ENCODE measurements at regions not wholly inside any gene's neighbourhood (a gene's known extent, or its start where the extent isn't known, plus 50 kb on each side); places are given as distances from the start of the nearest gene placed in this dataset.

- Histone ChIP-seq H2AFZ (ENCODE audit: low read depth, low read length) (no peak overlapping the region), H3K4me2 (ENCODE audit: insufficient read depth, low read length) (no peak overlapping the region), H3K79me2 (ENCODE audit: control insufficient read depth, insufficient read depth, low read length) (no peaks in the 10 kb centered on the region), H3K9me3 (replicated peaks; ENCODE audit: control insufficient read depth, insufficient read depth, low read length) (no peaks in the 10 kb centered on the region), H3K36me3 (ENCODE audit: control insufficient read depth in 2 of 2, extremely low read depth in 1 of 2, insufficient read depth in 2 of 2, low read length in 2 of 2) (no peaks in the 10 kb centered on the region), H3K9ac (replicated peaks; ENCODE audit: extremely low read depth, insufficient read depth, low read length) (no peak overlapping the region), H3K4me3 (replicated peaks in 1 of 3; ENCODE audit: insufficient read depth in 1 of 3, low read depth in 1 of 3, low read length in 3 of 3) (no peak overlapping the region), H3K27me3 (ENCODE audit: control insufficient read depth in 2 of 2, insufficient read depth in 2 of 2, low read length in 2 of 2) (no peaks in the 10 kb centered on the region), H3K27ac (ENCODE audit: insufficient read depth, low read depth, low read length) (no peak overlapping the region), H3K4me1 (ENCODE audit: control insufficient read depth, extremely low read depth, insufficient read depth, low read length) (no peaks in the 10 kb centered on the region), H4K20me1 (replicated peaks; ENCODE audit: control insufficient read depth, extremely low read depth, insufficient read depth, low read length) (no peaks in the 10 kb centered on the region), H3K9me1 (replicated peaks; ENCODE audit: control insufficient read depth, extremely low read depth, insufficient read depth, low read length) (no peaks in the 10 kb centered on the region)
- dilution Hi-C loops (cut with MboI; ENCODE audit: extremely low pct_ligation_motif_present, low sequenced_read_pairs) = no loop called here
- FAIRE-seq (no peak), DNase-seq (ENCODE audit: low read depth, low spot score) (no peak)
- intact Hi-C loops (cut with micrococcal nuclease) = loop anchor here (5.0 to 10.0 kb wide), 2 partner anchors 188 to 591 kb away; no protein-coding TSS in a partner anchor
- BruUV-seq (replicated peaks) = no TSS peak
- no peak for TF ChIP-seq POLR2A (IDR thresholded peaks at IDR 0.05; ENCODE audit: low read depth, low read length)
- TF ChIP-seq MYC (IDR thresholded peaks at IDR 0.05; ENCODE audit: low read depth, low read length) = no peak
- TF ChIP-seq MAX (IDR thresholded peaks at IDR 0.05; ENCODE audit: insufficient read depth, insufficient read length) = no peak
- TF ChIP-seq EZH2 (IDR thresholded peaks at IDR 0.05; ENCODE audit: borderline replicate concordance, low read depth, low read length, severe bottlenecking) = no peak
- TF ChIP-seq POLR2AphosphoS5 (IDR thresholded peaks at IDR 0.05; ENCODE audit: insufficient read depth, low read depth, low read length) = no peak
- no peak for TF ChIP-seq JUN (IDR thresholded peaks at IDR 0.05; ENCODE audit: borderline replicate concordance, insufficient read depth, insufficient read length, low read depth)
- TF ChIP-seq CTCF (IDR thresholded peaks at IDR 0.05; ENCODE audit: extremely low read depth in 1 of 2, insufficient read depth in 1 of 2, low read depth in 1 of 2, low read length in 2 of 2) = no peak
- TF ChIP-seq FOS (IDR thresholded peaks at IDR 0.05; ENCODE audit: borderline replicate concordance, insufficient read depth, low read length) = no peak
- TF ChIP-seq GATA2 (IDR thresholded peaks at IDR 0.05; ENCODE audit: insufficient read depth, insufficient read length, low read depth, low read length) = no peak
- ChIA-PET POLR2A (no interaction called here), CTCF (interaction anchor here (1.5 to 2.7 kb wide), 3 partner anchors 9 to 395 kb away, joined by 5 to 20 read pairs (median 6); no protein-coding TSS in a partner anchor)
Observed at GRCh38 chr12:100743060-100743459, 51.5 kb upstream of the ANO4 start.

All from endothelial cell of umbilical vein (primary cell).